GM23248 (cell line): ENCODE measurements at regions not wholly inside any gene's neighbourhood (a gene's known extent, or its start where the extent isn't known, plus 50 kb on each side); places are given as distances from the start of the nearest gene placed in this dataset.
"Not testable (repeated sequence)": the region's sequence is repeated elsewhere in the genome, so short reads cannot be mapped to it uniquely, and the experiment has no call there.

Experiments
- DNase-seq: peaks from one replicate; pipeline ENCODE4 v3.0.0-alpha.2; 2015
- H2AFZ ChIP-seq: fragments of 200-600 bp; sonication (generic); 2 replicates; pipeline ENCODE4 v1.6.1; 2016; ENCODE audit warnings: antibody characterized with exemption
- H3F3A ChIP-seq: fragments of 200-600 bp; sonication (generic); 2 replicates; pipeline ENCODE4 v1.6.1; 2016; ENCODE audit warnings: mild to moderate bottlenecking, antibody characterized with exemption, mixed run types; ENCODE audit not compliant: insufficient read depth
- H3K27ac ChIP-seq: fragments of 200-600 bp; sonication (generic); 2 replicates; pipeline ENCODE4 v1.5.1; 2016; ENCODE audit warnings: mild to moderate bottlenecking
- H3K27me3 ChIP-seq: fragments of 200-600 bp; sonication (generic); replicated peaks from 2 replicates; pipeline ENCODE4 v1.6.1; 2016; ENCODE audit warnings: mild to moderate bottlenecking; ENCODE audit not compliant: insufficient read depth
- H3K36me3 ChIP-seq: fragments of 200-600 bp; sonication (generic); 2 replicates; pipeline ENCODE4 v1.6.1; 2016; ENCODE audit warnings: low read depth, mild to moderate bottlenecking
- H3K4me1 ChIP-seq: fragments of 200-600 bp; sonication (generic); 2 replicates; pipeline ENCODE4 v1.6.1; 2016; ENCODE audit warnings: mild to moderate bottlenecking; ENCODE audit not compliant: insufficient read depth
- H3K4me2 ChIP-seq: fragments of 200-600 bp; sonication (generic); one replicate; pipeline ENCODE4 v1.6.1; 2016; ENCODE audit warnings: mild to moderate bottlenecking; ENCODE audit not compliant: unreplicated experiment
- H3K4me3 ChIP-seq: fragments of 200-600 bp; sonication (generic); 2 replicates; pipeline ENCODE4 v1.5.1; 2016; ENCODE audit warnings: mild to moderate bottlenecking
- H3K79me2 ChIP-seq: fragments of 200-600 bp; sonication (generic); 2 replicates; pipeline ENCODE4 v1.6.1; 2016; ENCODE audit warnings: mild to moderate bottlenecking; ENCODE audit not compliant: insufficient read depth
- H3K9ac ChIP-seq: fragments of 200-600 bp; sonication (generic); 2 replicates; pipeline ENCODE4 v1.6.1; 2016; ENCODE audit warnings: mild to moderate bottlenecking
- H3K9me2 ChIP-seq: fragments of 200-600 bp; sonication (generic); 2 replicates; pipeline ENCODE4 v1.6.1; 2016; ENCODE audit warnings: mixed run types, mild to moderate bottlenecking, moderate library complexity; ENCODE audit not compliant: insufficient read depth
- H3K9me3 ChIP-seq: fragments of 200-600 bp; sonication (generic); one replicate; pipeline ENCODE4 v1.6.1; 2017; ENCODE audit warnings: low read depth
- H4K20me1 ChIP-seq: fragments of 200-600 bp; sonication (generic); 2 replicates; pipeline ENCODE4 v1.6.0; 2016; ENCODE audit not compliant: insufficient read depth
- EZH2 ChIP-seq: fragments of 200-600 bp; sonication (generic); IDR thresholded peaks from 2 replicates; pipeline ENCODE4 v1.6.1; 2018; ENCODE audit warnings: antibody characterized with exemption, mild to moderate bottlenecking; ENCODE audit not compliant: insufficient read depth, poor library complexity, severe bottlenecking
- EZH2phosphoT487 ChIP-seq: fragments of 200-600 bp; sonication (generic); IDR thresholded peaks from 2 replicates; pipeline ENCODE4 v1.6.1; 2018; ENCODE audit warnings: antibody characterized with exemption, moderate library complexity, mild to moderate bottlenecking, low read depth; ENCODE audit not compliant: insufficient read depth
- WGBS, 2 experiments: methylation state at CpG; one replicate each; pipeline ENCODE4 v1.1.6; 2015 to 2017; ENCODE audit warnings: low lambda C conversion rate in 2 of 2, low coverage in 1 of 2; ENCODE audit errors: missing lambda C conversion rate in 2 of 2; 5-methylcytosine and 5-hydroxymethylcytosine counted together
- in situ Hi-C: fragments of 300-500 bp; cut with MboI; formaldehyde crosslinking; loops from 2 replicates; pipeline ENCODE4 v1.15.0; 2020

DNA sequence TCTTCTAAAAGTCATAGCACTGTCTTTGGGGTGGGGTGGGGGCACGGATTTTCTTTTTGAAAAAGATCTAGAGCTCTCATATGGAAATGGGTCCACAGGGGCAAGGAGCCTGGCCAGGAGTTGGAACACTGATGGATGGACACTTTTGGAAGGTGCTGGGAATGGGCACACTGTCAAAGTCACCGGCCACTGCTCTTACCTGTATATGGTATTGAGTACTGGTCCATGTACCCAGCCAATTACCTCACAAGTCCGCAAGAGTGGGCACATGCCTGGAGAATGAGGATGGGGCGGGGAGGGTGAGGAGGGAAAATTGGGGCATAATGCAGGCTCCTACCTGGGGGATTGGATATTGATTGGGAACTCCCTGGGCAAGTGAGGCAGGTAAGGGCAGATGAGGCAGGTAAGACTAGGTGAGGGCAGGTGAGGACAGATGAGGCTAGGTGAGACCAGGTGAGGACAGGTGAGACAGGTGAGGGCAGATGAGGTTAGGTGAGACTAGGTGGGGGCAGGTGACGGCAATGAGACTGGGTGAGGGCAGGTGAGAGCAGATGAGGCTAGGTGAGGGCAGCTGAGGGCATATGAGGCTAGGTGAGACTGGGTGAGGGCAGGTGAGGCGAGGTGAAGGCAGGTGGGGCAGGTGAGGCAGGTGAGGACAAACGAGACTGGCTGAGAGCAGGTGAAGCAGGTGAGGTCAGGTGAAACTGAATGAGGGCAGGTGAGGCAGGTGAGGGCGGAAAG, 167.9 kb downstream of the NRN1 start:
- Histone ChIP-seq H3K9me3 (no peaks in the 10 kb centered on the region), H3F3A (no peaks in the 10 kb centered on the region), H3K36me3 (no peaks in the 10 kb centered on the region), H3K9me2 (no peaks in the 10 kb centered on the region), H2AFZ (no peak overlapping the region), H3K4me3 (no peak overlapping the region), H3K79me2 (no peaks in the 10 kb centered on the region), H4K20me1 (no peaks in the 10 kb centered on the region), H3K27me3 (peaks cover 4% of the 10 kb centered on the region; the same call in 1 of the 2 replicates), H3K4me2 (no peak overlapping the region), H3K4me1 (no peaks in the 10 kb centered on the region), H3K27ac (no peak overlapping the region), H3K9ac (no peak overlapping the region)
- WGBS, 2 experiments, result 62 to 65% methylated on average over 8 of the region's 8 CpGs
- in situ Hi-C loops, result no loop called here
- no peak for TF ChIP-seq EZH2
- no peak for DNase-seq

GRCh38 chr6:5837323-5837722, 169.4 kb downstream of the NRN1 start:
- peaks cover 4% of the 10 kb centered on the region; the same call in 1 of the 2 replicates for H3K27me3 ChIP-seq

DNA sequence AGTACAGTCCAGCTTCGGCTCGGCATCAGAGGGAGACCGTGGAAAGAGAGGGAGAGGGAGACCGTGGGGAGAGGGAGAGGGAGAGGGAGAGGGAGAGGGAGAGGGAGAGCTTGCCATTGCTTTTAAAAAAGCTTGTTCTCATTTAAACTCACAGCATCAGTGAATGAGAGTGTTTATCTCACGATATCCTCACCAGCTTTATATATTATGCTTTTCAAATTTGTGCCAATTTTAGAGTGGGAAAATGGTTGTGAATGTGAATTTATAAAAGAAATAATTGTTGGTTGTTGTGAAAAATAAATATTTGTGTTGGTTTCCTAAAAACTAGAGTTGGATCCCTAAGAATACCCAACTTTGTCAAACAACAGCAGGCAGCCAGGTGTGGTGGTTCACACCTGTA, 170.1 kb downstream of the NRN1 start:
- in situ Hi-C loops, result not testable (repeated sequence)
- WGBS, 2 experiments, result 42 to 70% methylated on average over 1 to 3 of the region's 5 CpGs

More at GRCh38 chr6:5837323-5837722, 169.4 kb downstream of the NRN1 start:
- Histone ChIP-seq H3K9me2 (no peaks in the 10 kb centered on the region), H3K9me3 (no peaks in the 10 kb centered on the region), H3K79me2 (no peaks in the 10 kb centered on the region), H3K27ac (no peak overlapping the region), H2AFZ (no peak overlapping the region), H3K4me3 (no peak overlapping the region), H3K4me2 (no peak overlapping the region), H3K4me1 (no peaks in the 10 kb centered on the region), H3K9ac (no peak overlapping the region), H3K36me3 (no peaks in the 10 kb centered on the region), H3F3A (no peaks in the 10 kb centered on the region), H4K20me1 (no peaks in the 10 kb centered on the region)
- in situ Hi-C loops, result no loop called here
- TF ChIP-seq EZH2 (no peak), EZH2phosphoT487 (no peak)
- 68 to 71% methylated on average over 9 of the region's 9 CpGs for WGBS, 2 experiments
- DNase-seq, result no peak

GRCh38 chr6:5833120-5833519, 173.6 kb downstream of the NRN1 start:
- no peak overlapping the region for H2AFZ ChIP-seq
- TF ChIP-seq EZH2 (no peak), EZH2phosphoT487 (no peak)
- no peak overlapping the region for H3K4me2 ChIP-seq
- no peaks in the 10 kb centered on the region for H3K9me3 ChIP-seq
- no peaks in the 10 kb centered on the region for H3K79me2 ChIP-seq
- H3K36me3 ChIP-seq, result no peaks in the 10 kb centered on the region
- H3K9me2 ChIP-seq, result no peaks in the 10 kb centered on the region
- H3K9ac ChIP-seq, result no peak overlapping the region
- in situ Hi-C loops, result no loop called here
- H3K27ac ChIP-seq, result no peak overlapping the region
- no peaks in the 10 kb centered on the region for H3F3A ChIP-seq
- WGBS, 2 experiments, result 63 to 65% methylated on average over 3 of the region's 3 CpGs
- no peak for DNase-seq
- no peaks in the 10 kb centered on the region; the same call in 1 of the 2 replicates for H3K27me3 ChIP-seq
- H3K4me3 ChIP-seq, result no peak overlapping the region
- no peaks in the 10 kb centered on the region for H3K4me1 ChIP-seq
- H4K20me1 ChIP-seq, result no peaks in the 10 kb centered on the region

More for the DNA sequence above, 170.1 kb downstream of the NRN1 start:
- H3K27me3 ChIP-seq, H2AFZ ChIP-seq, H3K9ac ChIP-seq, H3K4me1 ChIP-seq, H3K4me2 ChIP-seq, H3K4me3 ChIP-seq, H3K79me2 ChIP-seq, H4K20me1 ChIP-seq, H3K9me3 ChIP-seq, H3K9me2 ChIP-seq, H3F3A ChIP-seq, H3K36me3 ChIP-seq, DNase-seq, H3K27ac ChIP-seq: not testable (repeated sequence)

DNA sequence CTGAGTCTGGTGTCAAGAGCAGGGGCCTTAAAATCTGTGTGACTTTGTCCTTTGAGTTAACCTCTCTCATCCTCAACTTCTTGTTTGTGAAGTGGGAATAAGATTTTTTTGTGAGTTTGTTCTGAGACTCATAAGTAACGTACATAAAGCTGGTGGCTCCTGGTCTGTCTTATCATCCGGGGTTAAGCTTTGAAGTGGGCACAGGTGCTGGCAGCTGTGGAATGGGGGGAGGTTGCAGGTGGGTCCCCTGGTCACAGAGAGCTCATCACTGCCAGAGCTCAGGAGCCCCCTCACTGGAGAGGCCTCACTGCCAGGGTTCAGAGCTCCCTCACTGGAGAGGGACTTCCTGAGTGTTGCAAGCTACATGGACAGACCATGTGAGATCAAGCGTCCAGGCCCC, 174.1 kb downstream of the NRN1 start:
- Histone ChIP-seq H3K79me2 (no peaks in the 10 kb centered on the region), H3K27me3 (no peaks in the 10 kb centered on the region; the same call in 1 of the 2 replicates), H3K4me3 (no peak overlapping the region), H3K36me3 (no peaks in the 10 kb centered on the region), H3K27ac (no peak overlapping the region), H2AFZ (no peak overlapping the region), H3K9me2 (no peaks in the 10 kb centered on the region), H3K9me3 (no peaks in the 10 kb centered on the region), H3K4me2 (no peak overlapping the region), H4K20me1 (no peaks in the 10 kb centered on the region), H3F3A (no peaks in the 10 kb centered on the region), H3K4me1 (no peaks in the 10 kb centered on the region), H3K9ac (no peak overlapping the region)
- no peak for TF ChIP-seq EZH2phosphoT487
- TF ChIP-seq EZH2, result no peak
- in situ Hi-C loops, result no loop called here
- 92% methylated on average over 3 of the region's 3 CpGs for WGBS, 2 experiments
- DNase-seq, result no peak

DNA sequence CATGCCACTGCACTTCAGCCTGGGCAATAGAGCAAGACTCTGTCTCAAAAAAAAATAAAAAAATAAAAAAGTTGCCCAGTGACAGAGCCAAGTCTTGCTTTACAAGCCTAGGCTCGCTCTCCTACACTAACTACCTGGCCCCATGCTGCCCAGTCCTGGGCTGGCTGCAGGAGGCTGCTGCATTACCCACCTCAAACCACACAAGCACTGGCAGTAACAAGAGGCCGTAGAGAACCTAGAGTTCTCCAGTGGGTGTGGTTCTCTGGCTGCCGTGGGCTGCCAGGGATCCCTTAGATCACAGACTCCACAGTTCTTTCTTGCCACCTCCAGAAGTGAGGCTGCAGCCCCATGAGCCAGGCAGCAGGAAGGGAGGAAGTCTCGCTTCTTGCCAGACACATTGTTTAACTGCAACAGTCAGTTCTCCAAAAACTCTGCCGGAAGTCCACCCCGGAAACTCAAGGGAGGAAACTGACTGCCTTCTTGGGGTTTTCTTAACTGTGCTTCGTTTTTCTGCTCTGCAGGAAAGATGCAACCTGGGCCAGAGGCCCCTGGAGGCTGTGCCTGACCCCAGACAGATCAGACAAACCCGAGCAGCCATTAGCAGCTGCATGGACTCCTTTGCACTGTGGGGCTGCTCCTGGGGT, 175.4 kb downstream of the NRN1 start:
- WGBS, 2 experiments, result 32 to 36% methylated on average over 8 of the region's 8 CpGs
- H3K4me1 ChIP-seq, H3K27ac ChIP-seq, H3F3A ChIP-seq, DNase-seq, H3K4me2 ChIP-seq, H3K36me3 ChIP-seq, H3K79me2 ChIP-seq, H3K27me3 ChIP-seq, H3K9me2 ChIP-seq, H3K9ac ChIP-seq, in situ Hi-C loops, H4K20me1 ChIP-seq, H3K4me3 ChIP-seq, H3K9me3 ChIP-seq: not testable (repeated sequence)
- peak overlapping the region; percentile 41; the same call in 1 of the 2 replicates for H2AFZ ChIP-seq
